NOMO-1 treated with dmso at 0.1 percent for 144 hours (cell line): ENCODE measurements at regions not wholly inside any gene's neighbourhood (a gene's known extent, or its start where the extent isn't known, plus 50 kb on each side); places are given as distances from the start of the nearest gene placed in this dataset.

Experiments
- DNase-seq: peaks from one replicate; lab custom pipeline; 2025; ENCODE audit not compliant: unreplicated experiment; lab: John Stamatoyannopoulos, UW

DNA sequence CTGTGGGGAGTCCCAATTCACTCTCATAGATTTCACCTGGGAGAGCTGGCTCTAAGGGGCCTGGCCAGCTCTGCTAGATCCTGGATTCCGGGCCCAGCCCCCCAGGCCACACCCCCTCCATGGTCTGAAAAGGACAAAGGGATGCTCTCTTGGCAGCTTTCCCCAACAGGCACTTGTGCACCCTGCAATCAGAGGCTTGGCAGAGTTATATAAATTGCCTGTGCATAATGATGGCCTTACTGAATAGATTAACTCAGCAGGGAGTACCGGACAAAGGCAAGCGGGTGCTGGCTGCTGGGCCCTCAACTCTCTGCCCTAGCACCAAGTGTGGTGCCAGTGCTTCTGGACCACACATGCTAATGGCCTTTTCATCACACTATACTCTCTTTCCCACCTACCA lies 461.6 kb downstream of the BUD13 start:
- no peak for DNase-seq

DNA sequence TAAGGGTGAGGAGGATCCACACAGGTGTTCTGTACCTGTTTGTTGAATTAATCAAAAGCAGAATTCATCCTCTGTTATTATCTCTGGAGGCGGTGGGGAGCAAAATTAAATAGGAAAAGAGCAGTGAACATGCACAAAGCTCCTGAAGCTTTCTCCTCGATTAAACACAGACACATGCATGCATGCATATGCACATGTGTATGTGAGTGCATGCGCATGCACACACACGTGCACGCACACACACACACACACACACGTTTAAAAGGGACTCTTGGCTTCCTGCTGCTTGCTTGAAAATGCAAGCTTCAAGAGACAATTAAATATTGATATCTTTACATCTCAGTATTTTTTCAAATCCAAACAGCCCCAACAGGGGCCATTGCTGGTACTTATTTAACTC lies 462.1 kb downstream of the BUD13 start:
- DNase-seq, result no peak

DNA sequence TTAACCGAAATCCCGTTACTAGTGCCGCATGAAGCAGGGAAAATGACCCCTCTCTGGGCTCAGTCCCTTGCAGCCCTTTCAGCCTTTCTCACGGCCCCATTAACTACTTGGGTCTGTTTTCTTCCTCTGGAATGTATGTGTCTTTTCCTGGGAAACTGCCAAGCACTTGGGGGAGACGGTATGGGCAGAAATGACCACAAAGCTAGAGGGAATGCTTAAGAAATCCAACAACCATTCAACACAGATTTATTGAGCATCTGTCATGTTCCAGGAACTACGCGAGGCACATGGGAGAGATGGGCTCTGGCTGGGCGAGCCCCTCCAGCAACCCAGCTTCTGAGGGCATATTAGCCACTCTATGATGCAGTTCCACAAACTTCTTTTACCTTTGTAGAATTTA lies 462.6 kb downstream of the BUD13 start:
- no peak for DNase-seq

DNA sequence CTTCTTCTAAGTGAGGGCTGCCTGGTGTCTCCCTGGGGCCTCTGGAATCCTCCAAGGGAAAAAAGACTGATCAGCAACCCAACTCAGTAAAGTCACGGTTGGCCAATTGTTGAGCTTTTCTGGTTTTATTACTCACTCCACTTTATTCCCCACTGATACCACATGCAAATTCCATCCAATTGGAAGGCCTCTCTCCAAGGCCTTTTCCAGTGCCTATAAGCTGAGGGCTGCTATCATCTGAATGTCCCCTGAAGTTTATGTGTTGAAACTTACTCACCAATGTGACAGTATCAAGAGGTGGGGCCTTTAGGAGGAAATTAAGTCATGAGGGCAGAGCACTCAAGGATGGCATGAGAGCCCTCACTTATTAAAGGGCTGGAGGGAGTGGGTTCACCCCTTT lies 463.3 kb downstream of the BUD13 start:
- DNase-seq, result no peak

DNA sequence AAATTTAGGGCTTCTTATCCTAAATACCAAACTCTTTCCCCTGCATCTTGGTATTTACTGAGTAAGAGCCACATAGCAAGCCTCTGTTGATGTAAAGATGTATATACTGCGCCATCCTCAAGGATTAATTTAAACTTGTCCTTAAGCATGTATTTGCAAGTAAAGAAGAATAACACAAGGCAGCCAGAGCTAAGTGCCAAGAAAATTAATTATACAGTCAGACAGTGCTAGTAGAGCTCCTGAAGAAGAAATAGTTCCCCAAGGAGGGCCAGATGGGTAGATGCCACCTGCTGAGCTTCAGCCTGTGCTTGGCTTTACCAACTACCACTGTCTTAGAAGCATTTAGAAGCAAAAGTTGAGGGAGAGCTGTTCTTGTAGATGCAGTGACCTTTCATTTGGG lies 470.0 kb downstream of the BUD13 start:
- no peak for DNase-seq

DNA sequence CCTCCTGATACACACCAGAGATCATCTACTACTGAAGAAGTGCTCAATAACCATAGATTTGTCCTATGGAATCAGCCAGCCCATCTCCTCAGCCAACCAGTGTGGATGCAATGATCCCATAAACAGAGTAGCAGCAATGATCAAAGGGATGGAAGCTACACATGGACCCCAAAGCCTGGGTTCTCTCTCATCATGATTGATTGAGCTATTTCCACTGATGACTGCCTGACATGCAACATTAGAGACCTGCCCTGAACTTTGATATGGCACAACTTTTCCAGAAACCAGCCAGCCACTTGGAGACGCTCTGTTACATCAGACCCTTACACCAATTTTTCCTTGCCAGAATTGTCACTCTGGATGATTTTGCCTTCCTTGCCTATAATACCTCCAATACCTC lies 471.6 kb downstream of the BUD13 start:
- DNase-seq, result no peak

DNA sequence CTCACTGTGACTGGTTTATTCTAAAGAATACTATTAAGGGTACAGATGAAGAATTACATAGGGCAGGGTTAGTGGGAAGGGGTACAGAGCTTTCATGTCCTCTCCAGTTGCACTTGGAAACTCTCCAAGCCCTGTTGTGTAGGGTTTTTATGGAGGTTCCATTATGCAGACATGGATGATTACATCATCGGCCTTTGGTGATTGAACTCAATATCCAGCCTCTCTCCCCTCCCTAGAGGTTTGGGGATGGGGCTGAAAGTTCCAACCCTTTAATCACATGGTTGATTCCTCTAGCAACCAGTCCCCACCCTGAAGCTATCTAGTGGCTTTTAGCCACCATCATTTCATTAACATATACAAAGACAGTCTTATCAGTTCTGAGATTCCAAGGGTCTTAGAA lies 472.6 kb downstream of the BUD13 start:
- no peak for DNase-seq

DNA sequence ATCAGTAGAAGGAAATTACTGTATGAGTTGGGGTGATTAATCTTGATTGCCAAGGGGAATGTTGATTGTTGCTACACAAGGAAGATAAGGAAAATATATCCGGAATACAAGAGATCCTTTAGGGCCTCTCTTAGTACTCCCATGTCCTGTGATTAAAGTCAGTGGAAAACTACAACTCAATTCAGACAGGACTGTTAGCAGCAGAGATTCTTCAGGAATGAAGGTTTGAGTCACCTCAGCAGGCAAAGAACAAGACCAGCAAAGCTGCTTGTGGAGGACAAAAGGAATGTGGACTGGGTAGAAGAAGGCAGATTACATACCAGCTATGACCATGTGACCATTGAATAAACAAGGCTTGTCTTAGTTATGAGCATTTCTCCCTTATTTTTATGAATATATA lies 478.2 kb downstream of the BUD13 start:
- no peak for DNase-seq

DNA sequence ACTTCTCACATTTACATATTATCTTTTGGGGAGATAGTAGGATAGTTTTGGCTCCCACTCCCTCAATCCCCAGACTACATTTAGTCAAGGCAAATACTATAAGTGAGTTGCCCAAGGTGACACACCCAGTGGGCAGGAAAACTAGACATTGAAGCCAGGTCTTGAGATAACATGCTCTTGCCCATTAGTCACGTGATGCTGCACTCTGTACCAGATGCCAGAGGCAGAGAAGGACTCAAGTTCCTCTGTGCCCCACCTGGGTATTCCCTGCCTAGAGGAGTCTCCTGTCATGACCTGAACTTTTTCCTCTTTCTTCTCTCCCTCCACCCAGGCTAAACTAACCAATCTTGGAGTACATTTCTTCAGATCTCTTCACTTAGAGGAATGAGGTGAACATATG lies 484.9 kb downstream of the BUD13 start:
- DNase-seq, result no peak

DNA sequence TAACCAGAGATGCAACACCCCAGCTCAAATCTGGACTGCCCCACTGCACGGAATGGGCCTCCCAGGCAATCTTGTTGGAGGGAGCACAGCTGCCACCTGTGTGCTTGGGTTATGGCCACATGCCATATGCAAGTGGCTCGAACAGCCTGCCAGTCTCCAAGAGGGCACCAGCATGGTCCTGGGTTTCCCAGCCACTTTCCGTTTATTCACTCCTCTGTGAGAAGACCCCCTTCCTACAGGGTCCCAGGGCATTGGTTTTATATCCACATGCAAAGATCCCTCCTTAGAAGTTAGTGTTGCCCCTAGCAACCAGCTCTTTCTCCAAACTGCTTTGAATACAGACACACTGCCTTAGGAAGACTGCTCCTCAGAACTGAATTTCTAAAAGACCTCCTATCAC lies 487.8 kb downstream of the BUD13 start:
- no peak for DNase-seq

DNA sequence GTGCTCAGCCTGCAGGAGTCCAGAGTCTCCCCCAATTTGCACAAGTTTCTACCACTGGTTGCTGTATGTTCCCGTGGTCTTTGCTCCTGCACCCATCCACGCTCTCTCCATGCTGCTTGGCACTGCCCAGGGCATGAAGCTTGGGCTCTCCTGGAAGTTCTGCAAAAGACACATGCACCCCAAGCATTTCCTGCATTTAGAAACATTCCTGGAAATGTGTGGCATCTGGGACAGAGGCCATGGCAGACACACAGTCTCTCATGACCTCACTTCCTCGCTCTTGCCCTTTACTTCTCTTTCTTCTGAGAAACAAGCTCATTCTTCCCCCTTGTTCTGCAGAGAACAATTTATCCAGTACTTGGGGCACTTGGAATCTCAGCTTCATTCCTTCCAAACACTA lies 489.5 kb downstream of the BUD13 start:
- DNase-seq, result no peak

DNA sequence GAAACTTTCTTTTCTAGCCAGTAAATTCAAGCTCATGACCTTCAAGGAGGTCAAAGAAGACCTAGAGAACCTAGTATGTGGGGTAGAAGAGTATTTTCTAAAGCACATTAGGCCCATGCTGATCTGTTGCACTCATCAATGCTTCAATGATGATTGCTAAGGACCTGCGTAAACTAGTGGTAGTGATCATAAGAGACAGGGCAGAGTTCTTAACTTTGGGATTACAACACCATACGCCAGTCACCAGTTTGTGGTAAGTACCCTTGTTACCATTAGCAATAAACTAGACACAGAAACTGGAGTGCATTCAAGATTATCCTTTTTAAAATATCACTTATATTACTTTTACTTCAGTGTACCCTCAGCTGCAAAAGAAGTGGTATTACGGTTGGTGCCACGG lies 490.3 kb downstream of the BUD13 start:
- no peak for DNase-seq

DNA sequence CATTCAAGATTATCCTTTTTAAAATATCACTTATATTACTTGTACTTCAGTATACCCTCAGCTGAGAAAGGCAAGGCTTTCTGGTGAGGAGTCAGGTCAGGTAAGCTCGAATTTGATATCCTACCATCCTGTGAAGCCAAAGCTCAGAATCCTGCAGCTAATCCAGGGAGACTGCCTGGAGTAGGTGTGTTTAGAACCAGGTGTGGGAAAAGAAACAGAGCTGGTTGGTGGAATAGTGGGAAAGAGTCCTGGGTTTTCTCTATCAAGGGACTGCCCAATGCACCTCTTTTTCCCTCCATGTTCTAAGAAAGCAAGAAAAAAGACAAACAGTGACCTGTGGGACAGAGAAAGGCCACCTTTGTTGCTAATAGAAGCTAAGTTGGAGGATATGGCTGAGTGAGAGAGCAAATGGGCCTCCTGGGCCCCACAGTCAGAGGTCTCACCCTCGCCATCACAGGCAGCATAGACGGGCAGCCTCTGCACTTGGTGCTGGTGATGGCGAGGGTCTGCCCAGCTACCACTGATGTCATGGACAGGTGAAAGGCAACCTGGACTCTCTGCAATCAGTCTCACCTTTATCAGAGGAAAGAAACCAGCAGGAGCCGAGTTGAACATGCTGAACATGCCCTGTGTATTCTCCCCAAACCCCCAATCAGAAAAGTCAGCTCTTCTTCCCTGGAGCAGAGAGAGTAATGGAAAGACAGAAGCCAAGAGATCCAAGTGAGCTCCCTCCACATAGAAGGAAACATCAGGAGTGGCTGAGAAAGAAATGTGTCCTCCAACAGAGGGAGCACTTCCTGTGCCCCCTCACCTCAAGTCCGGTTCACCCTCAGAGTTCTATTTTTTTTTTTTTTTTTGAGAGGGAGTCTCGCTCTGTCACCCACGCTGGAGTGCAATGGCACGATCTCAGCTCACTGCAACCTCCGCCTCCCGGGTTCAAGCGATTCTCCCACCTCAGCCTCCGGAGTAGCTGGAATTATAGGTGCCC lies 491.3 kb downstream of the BUD13 start:
- DNase-seq, result no peak

DNA sequence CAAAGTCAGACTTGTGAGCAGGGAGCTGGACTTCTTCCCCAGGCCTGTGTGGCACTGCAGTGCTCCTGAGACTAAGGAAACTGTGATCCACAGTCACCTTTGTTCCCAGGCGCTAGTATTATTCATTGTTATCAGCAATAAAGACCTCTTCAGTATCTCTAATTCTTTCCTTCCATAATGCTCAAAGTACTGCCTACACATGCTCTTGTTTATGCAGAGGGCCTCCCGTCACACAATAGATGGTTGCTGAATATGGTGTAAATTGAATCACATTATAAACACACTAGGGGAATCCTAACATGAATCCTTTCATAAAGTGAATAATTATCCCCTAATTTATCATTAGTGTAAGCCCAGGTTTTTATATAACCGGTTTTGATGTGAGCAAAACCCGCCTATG lies 493.3 kb downstream of the BUD13 start:
- DNase-seq, result no peak

DNA sequence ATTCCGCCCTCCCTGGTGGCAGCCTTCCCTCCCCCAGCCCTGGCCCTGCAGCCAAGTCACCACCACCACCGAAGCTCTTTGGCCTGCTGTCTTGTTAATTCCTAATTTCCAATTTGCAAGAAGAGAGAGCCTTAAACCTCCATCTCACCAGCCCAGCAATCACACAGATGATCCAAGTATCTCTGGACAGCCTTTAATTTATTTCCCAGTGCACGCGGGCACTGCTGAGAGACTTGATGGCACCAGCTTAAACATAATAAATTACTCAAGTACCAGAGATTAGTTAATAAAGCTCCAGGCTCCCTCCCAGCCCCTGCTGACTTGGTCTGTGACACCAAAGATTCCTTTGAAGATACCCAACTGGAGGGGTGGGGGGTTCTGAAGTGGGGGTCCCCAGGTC lies 494.7 kb downstream of the BUD13 start:
- no peak for DNase-seq

DNA sequence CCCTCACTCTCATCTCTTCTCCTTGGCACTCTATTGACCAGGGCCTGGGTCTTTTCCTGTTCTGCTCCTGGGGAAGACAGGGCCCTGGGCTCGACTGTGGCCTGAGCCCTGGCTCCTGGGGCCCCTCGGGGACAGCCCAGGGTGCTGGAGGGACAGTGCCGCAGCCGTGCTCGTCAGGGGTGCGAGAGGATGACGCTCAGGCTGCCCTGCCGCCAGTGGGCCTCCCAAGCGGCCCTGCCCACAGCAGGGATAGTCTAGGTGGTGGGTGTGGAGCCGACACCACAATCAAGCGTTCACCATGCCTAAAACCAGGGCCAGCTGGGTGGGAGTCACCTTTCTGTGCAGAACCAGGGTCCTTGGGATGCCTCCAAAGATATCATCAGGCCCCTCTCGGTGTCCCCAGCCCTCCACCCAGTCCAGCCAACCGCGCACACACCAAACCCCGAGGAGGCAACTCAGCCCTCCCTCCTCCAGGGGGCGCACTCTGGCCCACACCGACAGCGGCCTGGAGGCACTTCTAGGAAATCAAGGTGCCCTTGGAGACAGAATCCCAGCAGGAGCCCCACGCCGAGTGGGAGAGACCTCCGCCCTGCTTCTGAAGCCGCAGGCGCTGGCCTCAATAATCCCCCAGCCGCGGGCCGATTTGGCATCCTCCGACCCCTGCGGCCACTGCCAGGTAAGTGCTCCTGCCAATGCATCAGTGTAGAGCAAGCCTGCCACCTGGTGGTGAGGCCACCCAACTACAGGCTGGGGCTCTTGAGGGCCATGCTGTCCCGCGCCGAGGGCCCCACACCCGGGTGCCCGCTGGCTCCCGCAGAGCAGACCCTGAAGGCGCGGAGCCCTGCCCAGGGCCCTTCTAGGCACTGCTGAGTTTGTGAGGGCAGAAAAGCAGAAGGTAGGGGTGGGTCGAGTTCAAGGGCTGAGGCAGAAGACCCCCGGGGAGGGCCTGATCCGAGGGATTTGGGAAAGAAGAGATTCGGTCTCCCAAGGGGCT lies 496.4 kb downstream of the BUD13 start:
- DNase-seq, result peak; percentile 28

DNA sequence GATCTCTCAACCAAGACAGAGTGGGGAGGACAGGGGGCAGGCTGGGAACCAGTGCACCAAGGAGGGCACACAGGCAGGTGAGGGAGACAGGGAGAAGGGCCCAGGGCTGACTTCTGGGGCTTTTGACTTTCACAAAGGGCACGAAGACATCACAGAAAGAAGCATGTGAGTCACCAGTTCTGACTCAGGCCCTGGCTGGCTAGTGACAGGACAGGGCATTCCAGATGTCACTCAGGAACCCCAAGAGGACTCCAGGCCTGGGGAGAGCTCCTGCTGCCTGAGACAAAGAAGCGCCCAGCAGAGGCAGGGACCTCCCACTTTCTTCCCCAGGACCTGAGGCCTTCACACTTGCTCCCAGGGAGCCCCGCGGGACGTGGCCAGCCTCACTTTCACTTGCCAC lies 497.2 kb downstream of the BUD13 start:
- no peak for DNase-seq

DNA sequence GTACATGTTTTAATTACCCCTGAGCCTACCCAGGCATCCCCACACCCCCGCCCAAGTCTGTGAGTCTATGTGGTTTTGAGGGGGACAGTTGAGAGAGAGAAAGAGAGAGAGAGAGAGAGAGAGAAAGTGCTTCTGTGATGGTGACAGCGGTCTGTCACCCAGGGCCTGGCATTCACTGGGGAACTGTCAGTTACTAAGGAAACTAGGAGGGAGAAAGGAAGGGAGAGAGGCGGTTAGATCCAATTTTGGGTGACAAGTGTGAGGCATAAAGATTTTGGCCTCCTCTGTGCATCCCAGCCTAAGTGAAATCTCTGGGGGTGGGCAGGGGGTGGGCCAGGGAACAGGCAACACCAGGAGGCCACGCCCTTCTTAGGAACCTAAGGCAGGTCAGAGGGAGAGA lies 498.3 kb downstream of the BUD13 start:
- no peak for DNase-seq

DNA sequence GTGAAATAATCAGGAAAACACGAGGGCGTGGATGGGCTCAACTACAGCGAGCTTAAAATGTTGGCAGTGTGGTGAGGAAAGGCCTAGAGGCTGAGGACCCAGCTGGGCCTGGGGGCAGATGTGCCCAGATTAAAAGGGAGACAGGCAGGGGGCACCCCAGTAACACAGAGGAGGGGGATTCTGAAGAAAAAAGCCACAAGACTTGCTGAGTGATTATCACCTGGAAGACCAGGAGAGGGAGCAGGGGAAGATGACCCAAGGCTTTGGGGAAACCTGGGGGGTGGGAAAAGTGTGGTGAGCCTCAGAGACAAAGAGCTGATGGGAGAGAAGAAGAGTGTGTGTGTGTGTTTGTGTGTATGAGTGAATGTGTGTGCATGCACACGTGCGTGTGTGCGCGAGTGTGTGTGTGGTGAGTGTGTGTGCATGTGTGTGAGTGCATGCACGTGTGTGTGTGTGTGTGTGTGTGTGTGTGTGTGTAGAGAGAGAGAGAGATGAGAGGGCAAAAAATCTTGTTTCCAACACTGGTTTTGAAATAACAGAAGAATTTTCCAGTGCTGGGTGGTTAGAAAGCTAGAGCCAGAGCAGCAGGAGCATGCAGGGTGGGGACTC lies 500.5 kb downstream of the BUD13 start:
- DNase-seq, result no peak

DNA sequence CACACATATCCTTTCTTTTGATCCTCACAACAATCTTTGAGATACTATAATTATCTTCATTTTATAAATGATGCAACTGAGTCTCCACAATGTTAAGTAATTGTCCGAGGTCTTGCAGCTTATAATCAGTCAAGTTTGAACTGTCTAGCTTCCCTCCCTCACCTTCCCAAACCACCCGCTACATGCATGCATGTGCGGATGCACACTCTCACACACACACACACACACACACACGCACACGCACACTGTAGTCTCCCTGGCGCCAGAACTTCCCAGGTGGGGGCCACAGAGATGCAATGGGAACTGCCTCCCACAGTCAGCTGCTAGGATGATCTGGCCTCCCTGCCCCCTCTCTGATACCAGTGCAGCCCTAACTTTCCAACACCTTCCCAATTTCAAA lies 501.3 kb downstream of the BUD13 start:
- no peak for DNase-seq

DNA sequence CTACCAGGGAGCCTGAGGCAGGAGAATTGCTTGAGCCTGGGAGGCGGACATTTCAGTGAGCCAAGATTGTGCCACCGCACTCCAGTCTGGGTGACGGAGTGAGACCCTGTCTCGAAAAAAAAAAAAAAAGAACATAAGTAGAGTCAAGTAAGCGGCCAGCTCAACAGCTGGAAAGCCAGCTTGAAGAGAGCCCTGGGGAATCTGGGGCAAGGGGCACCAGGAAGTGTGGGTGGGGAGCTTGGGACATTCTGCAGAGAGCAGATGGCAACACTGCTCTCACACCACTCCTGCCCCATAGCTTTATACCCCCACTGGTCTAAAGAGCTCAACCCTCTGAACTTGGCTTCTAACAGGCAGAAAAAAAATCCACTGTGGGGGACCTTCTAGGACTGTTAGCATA lies 505.6 kb downstream of the BUD13 start:
- DNase-seq, result no peak
